Astrocyte (in vitro differentiated cells and primary cell): ENCODE measurements at regions not wholly inside any gene's neighbourhood (a gene's known extent, or its start where the extent isn't known, plus 50 kb on each side); places are given as distances from the start of the nearest gene placed in this dataset.
A peak's percentile ranks its signal among the peaks of the same experiment; 100 is the strongest.

Experiments
- DNase-seq: peaks from one replicate; pipeline ENCODE4 v3.0.0-alpha.2; 2010; ENCODE audit warnings: low read depth
- FAIRE-seq: peaks from 2 replicates; lab custom pipeline; 2011; peaks lifted over from hg19 to GRCh38; lab: Jason Lieb, UNC
- H2AFZ ChIP-seq: 2 replicates; pipeline ENCODE4 v1.6.0; 2012; ENCODE audit warnings: low read depth, low read length, inconsistent platforms
- H3K27ac ChIP-seq: 2 replicates; pipeline ENCODE4 v1.5.1; 2011; ENCODE audit warnings: low read depth, low read length, inconsistent platforms
- H3K27me3 ChIP-seq: 2 replicates; pipeline ENCODE4 v1.6.0; 2011; ENCODE audit warnings: low read length, inconsistent platforms; ENCODE audit not compliant: insufficient read depth
- H3K36me3 ChIP-seq: 2 replicates; pipeline ENCODE4 v1.5.1; 2011; ENCODE audit warnings: low read length, inconsistent platforms; ENCODE audit not compliant: insufficient read depth
- H3K4me1 ChIP-seq: 2 replicates; pipeline ENCODE4 v1.5.1; 2011; ENCODE audit warnings: low read length, inconsistent platforms; ENCODE audit not compliant: insufficient read depth
- H3K4me2 ChIP-seq: 2 replicates; pipeline ENCODE4 v1.6.0; 2012; ENCODE audit warnings: low read length, inconsistent platforms
- H3K4me3 ChIP-seq: 2 replicates; pipeline ENCODE4 v1.5.1; 2011; ENCODE audit warnings: low read depth, mild to moderate bottlenecking, low read length, inconsistent platforms; ENCODE audit not compliant: insufficient read depth
- H3K79me2 ChIP-seq: 2 replicates; pipeline ENCODE4 v1.6.0; 2012; ENCODE audit warnings: mild to moderate bottlenecking, low read length, inconsistent platforms; ENCODE audit not compliant: insufficient read depth
- H3K9ac ChIP-seq: 2 replicates; pipeline ENCODE4 v1.6.0; 2012; ENCODE audit warnings: mild to moderate bottlenecking, low read length, inconsistent platforms
- H3K9me3 ChIP-seq: 2 replicates; pipeline ENCODE4 v1.5.1; 2012; ENCODE audit warnings: low read depth, mild to moderate bottlenecking, low read length, inconsistent platforms; ENCODE audit not compliant: insufficient read depth
- H4K20me1 ChIP-seq: 2 replicates; pipeline ENCODE4 v1.6.0; 2012; ENCODE audit warnings: low read length, inconsistent platforms; ENCODE audit not compliant: insufficient read depth
- H3K27ac Mint-ChIP-seq: one replicate; pipeline ENCODE4 v1.8.0; 2021; ENCODE audit warnings: mild to moderate bottlenecking, mixed read lengths; ENCODE audit not compliant: unreplicated experiment
- H3K27me3 Mint-ChIP-seq: one replicate; pipeline ENCODE4 v1.8.0; 2021; ENCODE audit warnings: low read depth, mixed read lengths; ENCODE audit not compliant: unreplicated experiment
- H3K36me3 Mint-ChIP-seq: one replicate; pipeline ENCODE4 v1.8.0; 2021; ENCODE audit warnings: low read depth, mixed read lengths; ENCODE audit not compliant: unreplicated experiment
- H3K4me1 Mint-ChIP-seq: one replicate; pipeline ENCODE4 v1.8.0; 2021; ENCODE audit warnings: low read depth, mixed read lengths; ENCODE audit not compliant: unreplicated experiment
- H3K4me3 Mint-ChIP-seq: one replicate; pipeline ENCODE4 v1.8.0; 2021; ENCODE audit warnings: mild to moderate bottlenecking, moderate library complexity, mixed read lengths; ENCODE audit not compliant: unreplicated experiment
- H3K9me3 Mint-ChIP-seq: one replicate; pipeline ENCODE4 v1.8.0; 2021; ENCODE audit warnings: mild to moderate bottlenecking, mixed read lengths; ENCODE audit not compliant: unreplicated experiment
- CTCF ChIP-seq: IDR thresholded peaks from 2 replicates; pipeline ENCODE4 v1.5.1; 2011; ENCODE audit warnings: low read depth, mild to moderate bottlenecking, inconsistent platforms, low read length, moderate library complexity; ENCODE audit not compliant: insufficient read depth
- EZH2 ChIP-seq: IDR thresholded peaks from 2 replicates; pipeline ENCODE4 v1.6.1; 2012; ENCODE audit warnings: mild to moderate bottlenecking, low read length, inconsistent platforms; ENCODE audit not compliant: insufficient read depth

GRCh38 chr7:159226011-159226702, 81.5 kb upstream of the VIPR2 start:
- H3K27me3 ChIP-seq: no peaks in the 10 kb centered on the region
- peaks cover 4% of the 10 kb centered on the region for H3K9me3 Mint-ChIP-seq
- no peak overlapping the region for H3K4me3 Mint-ChIP-seq
- no peak overlapping the region for H3K9ac ChIP-seq
- no peaks in the 10 kb centered on the region for H3K4me1 ChIP-seq
- TF ChIP-seq CTCF: no peak
- no peak for TF ChIP-seq EZH2
- no peak overlapping the region for H3K4me2 ChIP-seq
- no peak for FAIRE-seq
- no peaks in the 10 kb centered on the region for H3K36me3 Mint-ChIP-seq
- H3K79me2 ChIP-seq: no peaks in the 10 kb centered on the region
- DNase-seq: no peak
- no peak overlapping the region for H2AFZ ChIP-seq
- H3K4me3 ChIP-seq: no peak overlapping the region
- peaks cover 9% of the 10 kb centered on the region for H3K9me3 ChIP-seq
- H3K4me1 Mint-ChIP-seq: no peaks in the 10 kb centered on the region
- no peaks in the 10 kb centered on the region for H4K20me1 ChIP-seq
- peak overlapping the region; percentile 50 for H3K27ac Mint-ChIP-seq
- H3K27me3 Mint-ChIP-seq: peaks cover 3% of the 10 kb centered on the region
- no peaks in the 10 kb centered on the region for H3K36me3 ChIP-seq
- no peak overlapping the region for H3K27ac ChIP-seq

GRCh38 chr7:159218607-159219006, 73.9 kb upstream of the VIPR2 start:
- Mint-ChIP-seq H3K27ac (no peak overlapping the region), H3K9me3 (peaks cover 2% of the 10 kb centered on the region), H3K4me3 (no peak overlapping the region), H3K27me3 (no peaks in the 10 kb centered on the region), H3K4me1 (peaks cover 5% of the 10 kb centered on the region), H3K36me3 (no peaks in the 10 kb centered on the region)
- no peaks in the 10 kb centered on the region for H3K36me3 ChIP-seq
- H3K9ac ChIP-seq: no peak overlapping the region
- TF ChIP-seq EZH2: no peak
- no peak for TF ChIP-seq CTCF
- H3K79me2 ChIP-seq: no peaks in the 10 kb centered on the region
- no peaks in the 10 kb centered on the region for H3K4me1 ChIP-seq
- no peak for DNase-seq
- no peaks in the 10 kb centered on the region for H4K20me1 ChIP-seq
- no peaks in the 10 kb centered on the region for H3K27me3 ChIP-seq
- no peak overlapping the region for H2AFZ ChIP-seq
- no peak overlapping the region for H3K4me2 ChIP-seq
- no peak for FAIRE-seq
- no peaks in the 10 kb centered on the region for H3K9me3 ChIP-seq
- H3K27ac ChIP-seq: no peak overlapping the region
- H3K4me3 ChIP-seq: no peak overlapping the region

GRCh38 chr7:159218170-159218569, 73.5 kb upstream of the VIPR2 start:
- TF ChIP-seq CTCF (no peak), EZH2 (no peak)
- Histone ChIP-seq H4K20me1 (no peaks in the 10 kb centered on the region), H3K27ac (no peak overlapping the region), H3K9ac (no peak overlapping the region), H3K79me2 (no peaks in the 10 kb centered on the region), H3K36me3 (no peaks in the 10 kb centered on the region), H3K27me3 (no peaks in the 10 kb centered on the region), H3K4me3 (no peak overlapping the region), H2AFZ (no peak overlapping the region), H3K4me2 (no peak overlapping the region), H3K9me3 (no peaks in the 10 kb centered on the region), H3K4me1 (no peaks in the 10 kb centered on the region)
- no peak for FAIRE-seq
- H3K27me3 Mint-ChIP-seq: no peaks in the 10 kb centered on the region
- H3K4me3 Mint-ChIP-seq: no peak overlapping the region
- H3K4me1 Mint-ChIP-seq: peaks cover 5% of the 10 kb centered on the region
- DNase-seq: no peak
- no peaks in the 10 kb centered on the region for H3K36me3 Mint-ChIP-seq
- H3K27ac Mint-ChIP-seq: no peak overlapping the region
- peaks cover 2% of the 10 kb centered on the region for H3K9me3 Mint-ChIP-seq
